HG02610 (cell line): ENCODE measurements at regions not wholly inside any gene's neighbourhood (a gene's known extent, or its start where the extent isn't known, plus 50 kb on each side); places are given as distances from the start of the nearest gene placed in this dataset.

Source experiments
- ATAC-seq: cut with Tn5 transposase; IDR thresholded peaks from one replicate; pipeline ENCODE4 v1.9.1; 2021; ENCODE audit warnings: mild to moderate bottlenecking, moderate library complexity; ENCODE audit not compliant: unreplicated experiment

DNA sequence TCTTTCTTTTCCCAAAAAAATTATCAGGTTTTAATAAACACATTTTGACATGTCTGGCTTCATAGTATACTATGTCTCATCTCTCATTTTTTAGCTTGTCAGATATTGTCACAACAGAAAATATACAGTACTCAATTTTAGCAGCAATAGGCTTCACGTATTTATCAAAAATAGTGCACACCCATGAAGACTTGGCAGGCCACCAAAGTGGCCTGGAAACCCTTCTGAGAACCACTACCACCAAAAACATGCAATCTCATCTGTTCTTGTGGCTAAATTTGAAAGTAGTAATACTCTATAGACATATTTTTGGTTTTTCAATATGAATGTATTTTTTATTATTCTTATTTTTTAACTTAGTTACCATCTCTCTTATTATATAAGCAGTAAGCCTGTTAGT, 1094.5 kb upstream of the LRRN3 start:
- ATAC-seq: no peak

DNA sequence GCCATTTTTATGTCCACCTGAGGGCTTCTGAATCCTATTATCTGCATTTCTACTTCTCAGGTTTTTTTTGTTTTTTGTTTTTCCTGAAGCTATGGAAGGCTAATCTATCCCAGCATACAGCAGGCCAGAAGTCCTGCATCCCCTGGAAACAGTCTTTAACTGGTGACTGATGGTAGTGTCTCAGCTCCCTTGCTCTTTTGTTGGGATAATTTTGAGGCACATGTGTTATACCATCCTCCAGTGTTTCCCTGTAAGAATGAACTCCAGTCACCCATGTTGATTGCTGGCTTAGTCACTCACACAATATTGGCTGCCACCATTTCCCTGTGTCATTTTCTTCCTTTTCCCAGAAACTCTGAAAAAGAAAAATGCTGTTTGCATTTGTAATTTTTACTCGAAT, 1094.0 kb upstream of the LRRN3 start:
- ATAC-seq: no peak

DNA sequence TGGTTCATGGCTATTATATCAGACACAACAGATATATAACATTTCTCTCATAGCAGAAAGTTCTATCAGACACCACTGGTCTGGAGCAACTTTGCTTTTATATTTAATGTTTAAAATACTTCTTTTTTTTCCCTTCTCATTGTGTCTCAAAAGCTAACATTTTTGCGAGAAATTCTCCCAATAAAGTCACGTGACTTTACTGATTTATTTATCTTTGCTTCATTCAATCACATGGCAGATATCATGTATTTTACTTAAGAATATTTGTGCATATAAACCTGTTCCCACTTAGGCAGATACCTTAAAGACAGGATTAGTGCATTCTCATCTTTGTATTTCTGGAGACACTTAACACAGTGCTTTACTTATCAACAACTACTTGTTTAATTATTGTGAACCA, 1093.1 kb upstream of the LRRN3 start:
- no peak for ATAC-seq

DNA sequence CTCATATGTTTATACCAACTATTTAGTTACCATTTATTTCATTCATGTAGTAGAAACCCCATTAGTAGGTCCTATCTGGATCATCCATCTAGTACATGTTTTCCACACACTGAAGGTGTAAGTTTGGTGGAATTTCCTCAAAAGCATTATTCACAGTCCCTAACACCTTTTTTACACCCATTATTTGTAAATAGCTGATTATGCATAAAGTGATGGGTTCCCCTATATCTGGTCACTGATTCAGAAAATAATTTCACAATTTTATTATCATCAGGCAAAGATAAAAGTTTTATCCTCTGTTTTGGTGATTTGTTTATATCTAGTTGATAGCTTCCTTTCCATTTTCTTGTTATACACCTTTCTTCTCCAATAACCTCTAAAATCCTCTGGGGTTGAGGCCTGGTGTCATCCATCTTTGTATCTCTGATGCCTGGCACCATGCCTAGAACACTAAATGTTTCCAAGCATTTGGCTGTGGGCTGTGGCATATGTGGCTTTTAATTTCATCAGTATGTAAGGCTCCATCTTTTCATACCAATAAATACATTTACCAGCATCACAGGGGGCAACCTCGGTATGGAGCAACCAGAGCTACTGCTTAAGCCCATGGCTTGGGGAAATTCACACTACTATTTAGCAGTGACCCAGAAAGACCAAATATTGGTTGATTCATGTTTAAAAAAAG, 1089.5 kb upstream of the LRRN3 start:
- ATAC-seq: no peak

DNA sequence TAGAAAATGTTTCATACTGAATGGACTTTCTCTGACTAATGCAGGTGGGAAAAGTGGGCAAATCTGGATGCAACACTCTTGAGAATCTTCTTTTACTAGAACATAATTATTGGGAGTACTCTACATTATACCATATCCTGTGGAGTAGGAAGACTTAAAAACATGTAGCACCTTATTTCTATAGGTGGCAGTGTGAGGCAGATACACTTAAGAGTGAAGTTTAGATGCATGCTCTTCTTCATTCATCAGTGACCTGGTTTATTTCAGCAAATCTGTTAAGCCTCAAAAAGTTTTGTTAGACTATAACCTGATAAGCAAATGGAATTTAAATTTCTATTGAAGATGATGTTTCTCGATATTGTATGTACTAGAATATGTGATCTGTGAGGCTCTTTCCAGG, 1087.1 kb upstream of the LRRN3 start:
- no peak for ATAC-seq

DNA sequence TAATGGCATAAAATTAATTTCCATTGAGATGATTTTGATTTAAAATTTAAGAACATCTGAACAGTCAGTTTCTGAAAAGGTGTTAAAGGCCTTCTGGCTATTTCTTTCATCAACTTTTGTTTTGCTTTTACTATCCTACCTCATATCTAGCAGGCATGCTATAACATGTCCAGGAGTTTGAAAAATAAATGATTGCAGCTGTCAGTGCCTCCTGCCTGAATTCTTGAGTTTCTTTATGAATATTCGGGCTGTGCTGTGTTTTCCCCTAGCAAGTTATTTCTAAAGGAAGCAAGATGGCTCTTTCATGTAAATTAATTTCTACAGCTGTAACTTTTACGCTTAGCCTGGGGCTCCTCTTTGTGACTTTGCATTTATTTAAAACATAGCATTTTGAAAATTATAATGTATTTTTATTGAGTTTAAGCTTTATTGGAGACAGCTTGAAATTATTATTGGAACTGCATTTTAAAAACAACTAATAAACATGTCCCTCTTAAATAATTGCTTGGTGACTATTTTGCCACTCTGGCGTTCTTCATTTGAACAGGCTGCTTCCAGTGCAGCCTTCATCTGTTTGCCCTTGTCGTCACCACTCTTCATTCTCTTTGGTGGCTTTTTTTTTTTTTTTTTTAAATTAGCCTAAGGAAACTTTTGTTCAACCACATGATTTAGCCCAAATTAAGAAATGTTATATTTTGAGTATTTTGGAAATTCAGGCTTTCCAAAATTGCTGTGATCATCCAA, 1083.4 kb upstream of the LRRN3 start:
- peak; percentile 70 for ATAC-seq

DNA sequence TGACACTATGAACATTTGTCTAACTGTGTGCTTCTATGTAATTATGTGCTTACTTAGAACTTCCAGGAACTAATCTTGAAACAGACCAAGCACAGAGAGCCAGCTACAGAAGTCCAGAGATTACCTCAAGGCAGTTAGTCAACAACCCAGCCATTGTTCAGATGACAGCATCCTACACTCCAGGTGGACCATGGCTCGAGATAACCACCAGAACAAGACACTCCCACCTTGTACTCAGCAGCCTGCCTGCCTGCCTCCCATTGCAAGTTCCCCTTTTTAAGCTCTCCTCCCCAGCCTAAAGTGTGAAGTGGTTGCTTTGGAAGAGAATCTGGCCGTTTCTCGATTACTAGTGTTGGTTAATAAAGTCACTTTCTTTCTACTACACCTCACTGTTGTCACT, 1080.6 kb upstream of the LRRN3 start:
- ATAC-seq: peak; percentile 77

DNA sequence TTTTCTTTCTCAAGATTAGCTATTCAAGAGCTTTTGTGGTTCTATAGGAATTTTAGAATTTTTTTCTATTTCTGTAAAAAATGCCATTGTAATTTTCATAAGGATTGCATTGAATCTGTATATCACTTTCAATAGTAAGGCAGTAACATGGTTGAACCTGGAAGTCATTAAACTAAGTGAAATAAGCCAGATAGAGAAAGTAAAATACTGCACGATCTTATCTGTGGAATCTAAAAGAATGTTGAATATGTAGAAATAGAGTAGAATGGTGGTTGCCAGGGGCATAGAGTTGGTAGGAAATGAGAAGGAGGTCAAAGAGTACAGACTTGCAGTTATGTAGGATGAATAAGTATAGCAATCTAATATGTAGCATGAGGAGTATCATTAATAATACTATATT, 1073.5 kb upstream of the LRRN3 start:
- no peak for ATAC-seq

DNA sequence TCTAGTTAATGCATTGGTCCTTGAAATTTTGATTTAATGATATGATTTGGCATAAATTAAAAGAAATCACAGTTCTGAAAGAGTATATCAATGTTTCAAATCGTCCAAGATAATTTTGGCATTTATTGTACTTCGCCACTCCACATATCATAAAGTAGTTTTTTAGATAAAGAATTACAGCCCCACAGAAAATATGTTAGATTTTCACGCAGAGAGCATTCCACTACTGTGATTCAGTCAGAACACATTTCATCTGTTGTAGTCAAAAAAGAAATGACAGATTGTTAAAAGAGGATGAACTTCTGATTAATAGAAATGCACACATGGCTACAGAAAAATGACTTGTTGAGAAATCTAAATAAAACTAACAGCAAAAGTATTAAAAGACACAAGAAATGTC, 1063.5 kb upstream of the LRRN3 start:
- ATAC-seq: no peak

DNA sequence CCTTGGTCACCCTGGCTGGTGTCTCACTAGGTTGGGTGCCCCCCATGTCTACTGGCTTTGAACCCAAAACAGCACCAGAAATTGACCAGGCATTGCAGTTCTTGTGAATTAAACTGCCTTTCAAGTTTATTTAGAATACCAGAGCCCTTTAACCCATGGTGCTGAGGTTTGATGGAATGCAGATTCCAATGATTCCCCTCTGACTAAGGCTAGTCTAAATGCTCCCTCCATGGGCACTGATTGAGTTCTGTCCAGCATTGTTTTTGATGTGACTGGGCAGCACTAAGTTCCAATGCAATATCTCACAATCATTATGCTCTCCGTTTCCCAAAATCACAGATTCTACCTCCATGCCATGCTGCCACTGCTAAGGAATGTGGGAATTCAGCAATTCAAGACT, 1047.4 kb upstream of the LRRN3 start:
- no peak for ATAC-seq

DNA sequence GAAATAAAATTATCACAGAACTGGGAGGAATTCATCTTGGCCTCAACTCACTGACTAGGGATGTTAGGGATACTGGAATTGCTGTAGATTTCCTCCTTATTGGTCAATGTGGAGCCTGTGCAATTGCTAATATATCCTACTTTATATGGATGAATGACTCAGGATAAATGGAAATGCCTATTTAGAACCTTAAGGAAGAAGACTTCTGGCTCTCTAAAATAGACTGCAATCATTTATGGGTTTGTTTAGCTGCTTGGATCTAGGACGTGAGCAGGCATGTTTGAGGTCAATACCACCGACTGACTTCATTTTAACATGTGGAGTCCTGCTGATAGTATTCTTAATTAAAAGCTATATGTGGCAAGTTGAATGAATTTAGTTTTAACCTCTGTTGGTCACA, 1040.1 kb upstream of the LRRN3 start:
- no peak for ATAC-seq

DNA sequence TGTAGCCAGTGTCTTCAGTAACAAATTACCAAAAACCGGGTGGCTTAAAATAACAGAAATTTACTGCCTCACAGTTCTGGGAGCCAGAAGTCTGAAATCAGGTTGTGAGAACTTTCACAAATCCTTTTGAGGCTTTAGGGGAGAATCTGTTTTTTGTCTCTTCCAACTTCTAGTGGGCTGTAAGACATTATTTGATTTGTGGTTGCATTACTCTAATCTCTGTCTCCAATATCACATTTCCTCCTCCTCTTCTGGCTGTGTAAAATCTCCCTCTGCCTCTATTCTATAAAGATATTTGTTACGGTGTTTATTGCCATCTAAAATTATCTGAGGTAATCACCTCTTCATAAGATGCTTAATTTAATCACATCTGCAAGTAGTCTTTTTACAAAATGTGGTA, 1039.6 kb upstream of the LRRN3 start:
- no peak for ATAC-seq

DNA sequence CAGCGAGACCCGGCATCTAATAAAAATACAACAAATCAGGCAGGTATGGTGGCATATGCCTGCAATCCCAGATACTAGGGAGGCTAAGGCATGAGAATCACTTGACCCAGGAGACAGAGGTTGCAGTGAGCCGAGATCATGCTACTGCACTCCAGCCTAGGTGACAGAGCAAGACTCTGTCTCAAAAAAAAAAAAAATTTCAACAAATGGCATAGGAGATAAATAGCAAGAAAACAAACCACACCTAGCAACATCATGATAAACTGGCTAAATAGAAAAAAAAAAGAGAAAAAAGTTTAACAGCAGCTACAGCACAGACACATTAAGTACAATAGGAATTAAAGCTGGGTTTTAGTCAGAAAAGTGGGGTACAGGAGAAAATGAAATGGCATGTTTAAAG, 1034.6 kb upstream of the LRRN3 start:
- ATAC-seq: no peak

DNA sequence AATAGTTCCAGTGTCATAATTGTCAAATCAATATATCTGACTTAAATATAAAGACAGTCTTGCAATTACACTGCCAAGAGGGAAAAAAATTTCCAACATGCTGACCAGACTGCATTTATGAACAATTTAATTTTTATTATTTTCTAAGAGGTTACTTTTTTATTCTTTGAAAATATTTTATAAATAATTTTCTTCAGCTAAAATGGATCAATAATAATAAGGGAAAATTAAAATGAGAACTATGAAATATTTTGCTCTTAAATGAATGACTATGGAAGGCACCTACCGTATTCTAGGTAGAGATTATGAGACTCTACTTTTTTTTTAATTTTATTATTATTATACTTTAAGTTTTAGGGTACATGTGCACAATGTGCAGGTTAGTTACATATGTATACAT, 1032.5 kb upstream of the LRRN3 start:
- ATAC-seq: no peak

DNA sequence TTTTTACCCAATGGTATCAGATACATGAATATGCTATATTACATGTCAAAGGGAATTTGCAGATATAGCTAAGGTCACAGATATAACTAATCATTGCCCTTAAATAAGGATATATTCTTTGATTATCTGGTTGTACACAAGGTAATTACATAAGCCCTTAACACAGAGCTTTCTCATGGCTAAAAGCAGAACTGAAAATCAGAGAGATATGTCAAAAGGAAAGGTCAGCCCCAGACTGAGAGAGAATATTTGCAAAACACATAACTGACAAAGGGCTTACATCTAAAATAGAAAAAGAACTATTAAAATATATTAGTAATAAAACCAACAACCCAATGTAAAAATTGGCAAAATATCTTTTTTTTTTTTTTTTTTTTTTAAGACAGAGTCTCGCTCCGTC, 1029.5 kb upstream of the LRRN3 start:
- ATAC-seq: peak; percentile 57

DNA sequence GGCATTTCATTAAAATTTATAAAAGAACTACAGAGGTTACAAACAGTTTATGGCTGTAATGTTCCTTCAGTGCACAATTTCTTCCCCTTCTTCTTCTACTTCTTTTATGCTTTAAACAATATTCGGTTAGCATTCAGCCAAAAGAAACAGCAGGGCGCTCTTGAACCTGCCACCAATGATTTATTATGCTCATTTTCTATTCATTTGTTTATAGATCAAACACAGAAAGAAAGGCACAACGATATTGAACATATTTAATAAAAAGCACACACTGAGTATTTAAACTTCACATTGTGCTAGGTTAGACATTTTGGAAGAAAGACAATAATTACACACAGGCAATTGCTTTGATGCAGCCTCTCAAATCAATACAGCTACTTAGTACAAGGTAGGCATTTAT, 1025.8 kb upstream of the LRRN3 start:
- no peak for ATAC-seq

DNA sequence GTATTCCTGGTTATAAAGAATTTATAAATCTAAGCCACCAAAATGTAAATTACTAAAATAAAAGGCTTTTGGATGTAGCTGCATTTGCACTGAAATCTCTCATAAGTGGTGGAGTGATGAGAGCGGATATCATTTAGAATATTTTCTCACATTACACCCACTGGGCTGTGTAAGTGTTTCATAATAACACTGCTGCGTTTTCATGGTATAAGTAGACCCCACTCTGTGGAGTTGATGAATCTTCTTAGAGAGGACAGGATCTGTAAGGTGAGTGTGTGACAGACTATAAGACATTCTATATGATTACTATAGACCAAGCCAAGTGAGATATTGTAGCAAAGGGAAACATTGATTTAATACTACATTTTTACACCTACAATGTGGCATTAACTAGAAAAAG, 1024.1 kb upstream of the LRRN3 start:
- no peak for ATAC-seq

DNA sequence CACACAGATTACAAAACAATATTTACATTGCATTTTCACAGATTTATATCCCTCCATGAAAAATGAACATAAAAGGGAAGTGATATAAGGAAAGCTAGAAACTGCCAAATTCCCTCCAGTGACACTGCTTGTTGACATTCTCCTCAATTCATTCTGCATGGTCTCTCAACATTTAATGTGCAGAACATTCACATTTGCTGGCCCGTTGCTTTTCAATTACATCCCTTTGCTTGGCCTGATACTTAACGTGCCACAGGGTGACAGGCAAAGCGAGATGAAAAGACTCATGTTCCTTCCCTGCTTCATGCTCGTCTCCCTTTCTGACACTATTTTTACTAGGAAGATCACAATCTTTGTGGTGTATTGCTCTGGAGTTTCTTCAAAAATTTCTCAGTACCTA, 1019.7 kb upstream of the LRRN3 start:
- no peak for ATAC-seq

DNA sequence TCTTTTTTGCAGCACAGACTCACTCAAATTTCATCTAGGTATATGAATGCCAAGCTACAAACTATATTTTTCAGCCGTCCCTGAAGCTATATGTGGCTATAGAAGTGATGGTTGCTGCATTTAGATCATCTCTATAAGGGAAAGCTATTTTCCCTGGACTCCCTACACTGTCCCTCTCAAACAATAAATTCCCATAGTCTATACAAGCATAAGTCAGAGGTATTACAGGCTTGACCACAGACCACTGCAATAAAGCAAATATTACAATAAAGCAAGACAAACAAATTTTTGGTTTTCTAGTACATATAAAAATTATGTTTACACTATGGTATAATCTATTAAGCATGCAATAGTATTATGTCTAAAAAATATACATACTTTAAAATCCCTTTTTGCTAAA, 1015.5 kb upstream of the LRRN3 start:
- no peak for ATAC-seq

DNA sequence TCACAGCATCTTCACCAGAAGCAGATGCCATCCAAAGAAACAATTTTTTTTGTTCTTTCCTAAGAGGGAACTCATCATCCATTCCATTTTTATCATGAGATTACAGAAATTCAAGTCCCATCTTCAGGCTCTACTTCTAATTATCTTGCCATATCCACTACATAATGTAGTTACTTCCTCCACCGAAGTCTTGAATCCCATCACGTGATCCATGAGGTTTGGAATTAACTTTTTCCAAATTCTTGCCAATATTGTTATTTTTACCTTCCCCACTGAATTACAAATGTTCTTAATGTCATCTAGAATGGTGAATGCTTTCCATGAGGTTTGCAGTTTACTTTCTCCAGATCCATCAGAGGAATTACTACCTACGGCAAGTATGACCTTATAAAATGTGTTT, 1014.7 kb upstream of the LRRN3 start:
- ATAC-seq: no peak

DNA sequence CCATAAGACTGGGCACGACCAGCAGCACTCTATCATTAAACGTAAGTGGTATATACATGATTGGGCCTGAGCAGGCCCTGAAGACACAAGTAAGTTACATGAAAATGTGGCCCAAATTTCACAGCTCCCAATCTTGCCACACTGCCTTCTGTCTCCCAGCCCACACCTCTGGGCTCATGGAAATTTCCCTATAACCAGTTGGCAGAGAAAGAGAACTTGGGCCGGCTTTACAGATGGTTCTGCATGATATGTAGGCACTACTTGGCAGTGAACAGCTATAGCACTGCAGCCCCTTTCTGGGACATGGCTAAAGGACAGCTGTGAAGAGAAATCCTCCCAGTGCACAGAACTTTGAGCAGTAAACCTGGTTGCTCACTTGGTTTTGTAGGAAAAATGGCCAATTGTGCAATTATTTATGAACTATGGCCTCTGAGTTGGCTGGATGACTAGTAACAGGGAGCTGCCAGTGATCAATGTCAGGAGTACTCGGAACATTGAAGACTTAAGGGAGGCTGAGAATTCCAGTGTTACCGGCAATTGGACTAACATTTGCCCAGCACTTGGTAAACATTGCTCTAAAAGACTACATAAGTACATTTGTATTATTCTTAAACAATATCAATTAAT, 1006.6 kb upstream of the LRRN3 start:
- ATAC-seq: no peak

DNA sequence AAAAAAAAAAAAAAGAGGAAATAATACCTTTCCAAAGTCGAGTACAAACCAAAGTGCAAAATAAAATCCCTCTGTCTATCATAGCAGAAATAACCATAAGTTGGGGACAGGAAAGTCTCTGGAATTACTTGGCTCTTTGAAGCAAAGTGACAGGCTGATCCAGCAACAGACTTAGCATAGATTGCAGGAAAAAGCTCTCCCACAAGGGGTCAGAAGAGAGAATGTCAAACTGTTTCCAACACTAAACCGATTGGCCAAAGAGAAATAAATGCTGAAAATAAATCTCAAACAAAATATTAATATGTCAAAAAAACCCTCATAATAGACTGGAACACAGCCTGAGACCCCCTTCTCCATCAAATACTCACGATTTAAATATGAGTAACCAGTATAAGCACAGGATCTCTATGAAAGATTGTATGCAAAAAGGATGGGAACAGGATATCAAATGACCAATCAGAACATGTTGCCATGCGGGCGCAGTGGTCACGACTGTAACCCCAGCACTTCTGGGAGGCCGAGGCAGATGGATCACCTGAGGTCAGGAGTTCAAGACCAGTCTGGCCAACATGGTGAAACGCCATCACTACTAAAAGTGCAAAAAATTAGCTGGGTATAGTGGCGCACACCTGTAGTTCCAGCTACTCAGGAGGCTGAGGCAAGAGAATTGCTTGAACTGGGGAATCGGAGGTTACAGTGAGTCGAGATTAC, 1000.7 kb upstream of the LRRN3 start:
- no peak for ATAC-seq
